CD4-positive, alpha-beta memory T cell (primary cell): ENCODE measurements at regions not wholly inside any gene's neighbourhood (a gene's known extent, or its start where the extent isn't known, plus 50 kb on each side); places are given as distances from the start of the nearest gene placed in this dataset.

Source experiments
- CTCF ChIA-PET: fragments of 350-600 bp; sonication (Branson Sonifier 250); formaldehyde crosslinking; loops from one replicate; lab custom pipeline; 2021; ENCODE audit warnings: inconsistent platforms; ENCODE audit not compliant: partially characterized antibody; lab: Charles Lee
- POLR2A ChIA-PET: fragments of 350-600 bp; sonication (Branson Sonifier 250); formaldehyde crosslinking; loops from one replicate; lab custom pipeline; 2021; ENCODE audit not compliant: partially characterized antibody; lab: Charles Lee
- DNase-seq, 5 donors: peaks; one replicate each; pipeline versions ENCODE4 v3.0.0 to v3.0.0-alpha.2; 2020 to 2022; ENCODE audit warnings: mixed read lengths in 1 of 5
- H3K27ac ChIP-seq: one replicate; pipeline ENCODE4 v1.7.0; 2013; ENCODE audit warnings: low read depth, low read length
- H3K27me3 ChIP-seq: 2 replicates; pipeline ENCODE4 v1.7.0; 2013; ENCODE audit warnings: mild to moderate bottlenecking, low read length, moderate library complexity; ENCODE audit not compliant: insufficient read depth
- H3K36me3 ChIP-seq: 2 replicates; pipeline ENCODE4 v1.7.0; 2013; ENCODE audit warnings: mild to moderate bottlenecking, low read length, moderate library complexity; ENCODE audit not compliant: insufficient read depth
- H3K4me1 ChIP-seq: 2 replicates; pipeline ENCODE4 v1.7.0; 2013; ENCODE audit warnings: mild to moderate bottlenecking, low read length, moderate library complexity; ENCODE audit not compliant: insufficient read depth
- H3K4me3 ChIP-seq, 2 donors: one replicate each; pipeline ENCODE4 v1.7.0; 2013; ENCODE audit warnings: low read length in 2 of 2, mild to moderate bottlenecking in 1 of 2
- H3K9me3 ChIP-seq, 2 donors: one replicate each; pipeline ENCODE4 v1.7.0; 2013; ENCODE audit warnings: low read length in 2 of 2, control low read depth in 1 of 2; ENCODE audit not compliant: control insufficient read depth in 1 of 2
- H3K27ac Mint-ChIP-seq, 7 donors: one replicate each; pipeline ENCODE4 v1.8.0; 2020 to 2021; ENCODE audit warnings: mixed read lengths in 7 of 7, mild to moderate bottlenecking in 6 of 7, inconsistent platforms in 3 of 7, moderate library complexity in 3 of 7
- H3K27me3 Mint-ChIP-seq, 2 donors: one replicate each; pipeline ENCODE4 v1.8.0; 2020 to 2021; ENCODE audit warnings: mixed read lengths in 2 of 2
- H3K36me3 Mint-ChIP-seq, 2 donors: one replicate each; pipeline ENCODE4 v1.8.0; 2020 to 2021; ENCODE audit warnings: mixed read lengths in 2 of 2, inconsistent platforms in 1 of 2, mild to moderate bottlenecking in 1 of 2
- H3K4me1 Mint-ChIP-seq, 4 donors: one replicate each; pipeline ENCODE4 v1.8.0; 2020 to 2021; ENCODE audit warnings: mixed read lengths in 4 of 4, mild to moderate bottlenecking in 1 of 4
- H3K4me3 Mint-ChIP-seq, 8 donors: one replicate each; pipeline ENCODE4 v1.8.0; 2020 to 2021; ENCODE audit warnings: mixed read lengths in 8 of 8, mild to moderate bottlenecking in 7 of 8, moderate library complexity in 6 of 8, inconsistent platforms in 3 of 8
- H3K9me3 Mint-ChIP-seq, 8 donors: one replicate each; pipeline ENCODE4 v1.8.0; 2020 to 2021; ENCODE audit warnings: mixed read lengths in 8 of 8, mild to moderate bottlenecking in 5 of 8, inconsistent platforms in 3 of 8, moderate library complexity in 1 of 8
- intact Hi-C: fragments of 100-400 bp; cut with micrococcal nuclease; formaldehyde crosslinking; loops from one replicate; pipeline ENCODE4 v1.15.1; 2023

GRCh38 chr13:105513448-105513847 lies 1022.0 kb downstream of the EFNB2 start:
- H3K36me3 Mint-ChIP-seq: no peaks in the 10 kb centered on the region
- no peaks in the 10 kb centered on the region for H3K27me3 Mint-ChIP-seq
- no peak overlapping the region for H3K4me3 Mint-ChIP-seq
- Histone ChIP-seq H3K4me3 (no peak overlapping the region), H3K36me3 (no peaks in the 10 kb centered on the region), H3K27me3 (no peaks in the 10 kb centered on the region), H3K4me1 (no peaks in the 10 kb centered on the region), H3K9me3 (no peaks in the 10 kb centered on the region), H3K27ac (no peak overlapping the region)
- ChIA-PET CTCF (no interaction called here), POLR2A (no interaction called here)
- intact Hi-C loops: no loop called here
- H3K4me1 Mint-ChIP-seq: no peaks in the 10 kb centered on the region
- H3K27ac Mint-ChIP-seq: no peak overlapping the region
- peaks cover 0 to 4% (median 0%) of the 10 kb centered on the region in 8 donors for H3K9me3 Mint-ChIP-seq
- DNase-seq: no peak

GRCh38 chr13:105509981-105510762 lies 1025.3 kb downstream of the EFNB2 start:
- Mint-ChIP-seq H3K27me3 (no peaks in the 10 kb centered on the region), H3K4me3 (no peak overlapping the region), H3K27ac (no peak overlapping the region), H3K9me3 (peaks cover 0 to 2% (median 0%) of the 10 kb centered on the region in 8 donors), H3K4me1 (no peaks in the 10 kb centered on the region), H3K36me3 (no peaks in the 10 kb centered on the region)
- CTCF ChIA-PET: no interaction called here
- no peak overlapping the region for H3K4me3 ChIP-seq
- H3K36me3 ChIP-seq: no peaks in the 10 kb centered on the region
- intact Hi-C loops: no loop called here
- DNase-seq: no peak
- no peaks in the 10 kb centered on the region for H3K9me3 ChIP-seq
- H3K27me3 ChIP-seq: no peaks in the 10 kb centered on the region
- H3K27ac ChIP-seq: no peak overlapping the region
- POLR2A ChIA-PET: no interaction called here
- no peaks in the 10 kb centered on the region for H3K4me1 ChIP-seq

- Histone ChIP-seq H3K27me3 (no peaks in the 10 kb centered on the region), H3K4me3 (no peak overlapping the region), H3K4me1 (no peaks in the 10 kb centered on the region), H3K27ac (no peak overlapping the region), H3K36me3 (no peaks in the 10 kb centered on the region), H3K9me3 (no peaks in the 10 kb centered on the region)
- Mint-ChIP-seq H3K4me1 (no peaks in the 10 kb centered on the region), H3K4me3 (no peak overlapping the region), H3K27ac (no peak overlapping the region), H3K27me3 (no peaks in the 10 kb centered on the region), H3K36me3 (no peaks in the 10 kb centered on the region), H3K9me3 (no peaks in the 10 kb centered on the region)
- ChIA-PET POLR2A (no interaction called here), CTCF (no interaction called here)
- DNase-seq: no peak
- intact Hi-C loops: no loop called here
Observed at GRCh38 chr13:105506463-105506862, 1029.0 kb downstream of the EFNB2 start.

GRCh38 chr13:105502193-105502592 lies 1033.3 kb downstream of the EFNB2 start:
- H3K9me3 Mint-ChIP-seq: no peaks in the 10 kb centered on the region
- Histone ChIP-seq H3K27me3 (no peaks in the 10 kb centered on the region), H3K36me3 (no peaks in the 10 kb centered on the region), H3K9me3 (no peaks in the 10 kb centered on the region), H3K4me3 (no peak overlapping the region), H3K27ac (no peak overlapping the region), H3K4me1 (no peaks in the 10 kb centered on the region)
- H3K4me3 Mint-ChIP-seq: no peak overlapping the region
- H3K27ac Mint-ChIP-seq: no peak overlapping the region
- ChIA-PET CTCF (no interaction called here), POLR2A (no interaction called here)
- H3K4me1 Mint-ChIP-seq: no peaks in the 10 kb centered on the region
- H3K36me3 Mint-ChIP-seq: no peaks in the 10 kb centered on the region
- DNase-seq: no peak
- intact Hi-C loops: no loop called here
- H3K27me3 Mint-ChIP-seq: no peaks in the 10 kb centered on the region

GRCh38 chr13:105497597-105497996 lies 1037.9 kb downstream of the EFNB2 start:
- H3K9me3 ChIP-seq: no peaks in the 10 kb centered on the region
- H3K27ac ChIP-seq: no peak overlapping the region
- no peak overlapping the region for H3K27ac Mint-ChIP-seq
- ChIA-PET CTCF (no interaction called here), POLR2A (no interaction called here)
- H3K4me3 Mint-ChIP-seq: no peak overlapping the region
- no peaks in the 10 kb centered on the region for H3K4me1 Mint-ChIP-seq
- H3K36me3 ChIP-seq: no peaks in the 10 kb centered on the region
- no peaks in the 10 kb centered on the region for H3K9me3 Mint-ChIP-seq
- DNase-seq: no peak
- no peaks in the 10 kb centered on the region for H3K36me3 Mint-ChIP-seq
- peaks cover 0 to 1% of the 10 kb centered on the region in 2 donors for H3K27me3 Mint-ChIP-seq
- H3K27me3 ChIP-seq: no peaks in the 10 kb centered on the region
- intact Hi-C loops: no loop called here
- no peaks in the 10 kb centered on the region for H3K4me1 ChIP-seq
- H3K4me3 ChIP-seq: no peak overlapping the region

GRCh38 chr13:105492216-105492615 lies 1043.2 kb downstream of the EFNB2 start:
- intact Hi-C loops: no loop called here
- Histone ChIP-seq H3K27me3 (no peaks in the 10 kb centered on the region), H3K36me3 (no peaks in the 10 kb centered on the region), H3K4me1 (no peaks in the 10 kb centered on the region), H3K4me3 (no peak overlapping the region), H3K9me3 (no peaks in the 10 kb centered on the region), H3K27ac (no peak overlapping the region)
- Mint-ChIP-seq H3K27ac (no peak overlapping the region), H3K27me3 (peaks cover 0 to 1% of the 10 kb centered on the region in 2 donors), H3K4me3 (no peak overlapping the region), H3K4me1 (no peaks in the 10 kb centered on the region), H3K9me3 (no peaks in the 10 kb centered on the region), H3K36me3 (no peaks in the 10 kb centered on the region)
- ChIA-PET POLR2A (no interaction called here), CTCF (no interaction called here)
- DNase-seq: no peak

- ChIA-PET CTCF (no interaction called here), POLR2A (no interaction called here)
- H3K27ac ChIP-seq: no peak overlapping the region
- H3K4me1 ChIP-seq: no peaks in the 10 kb centered on the region
- Mint-ChIP-seq H3K27ac (no peak overlapping the region), H3K4me1 (no peaks in the 10 kb centered on the region), H3K4me3 (no peak overlapping the region), H3K36me3 (no peaks in the 10 kb centered on the region), H3K27me3 (peaks cover 0 to 1% of the 10 kb centered on the region in 2 donors), H3K9me3 (no peaks in the 10 kb centered on the region)
- no peaks in the 10 kb centered on the region for H3K36me3 ChIP-seq
- DNase-seq: no peak
- H3K9me3 ChIP-seq: no peaks in the 10 kb centered on the region
- intact Hi-C loops: no loop called here
- no peak overlapping the region for H3K4me3 ChIP-seq
- no peaks in the 10 kb centered on the region for H3K27me3 ChIP-seq
Observed at GRCh38 chr13:105491345-105491744, 1044.1 kb downstream of the EFNB2 start.
